EL (cell line): ENCODE measurements at regions not wholly inside any gene's neighbourhood (a gene's known extent, or its start where the extent isn't known, plus 50 kb on each side); places are given as distances from the start of the nearest gene placed in this dataset.
"Not testable (repeated sequence)": the region's sequence is repeated elsewhere in the genome, so short reads cannot be mapped to it uniquely, and the experiment has no call there.

Experiments used
- DNase-seq: peaks from one replicate; pipeline ENCODE4 v3.0.0-alpha.2; 2016

DNA sequence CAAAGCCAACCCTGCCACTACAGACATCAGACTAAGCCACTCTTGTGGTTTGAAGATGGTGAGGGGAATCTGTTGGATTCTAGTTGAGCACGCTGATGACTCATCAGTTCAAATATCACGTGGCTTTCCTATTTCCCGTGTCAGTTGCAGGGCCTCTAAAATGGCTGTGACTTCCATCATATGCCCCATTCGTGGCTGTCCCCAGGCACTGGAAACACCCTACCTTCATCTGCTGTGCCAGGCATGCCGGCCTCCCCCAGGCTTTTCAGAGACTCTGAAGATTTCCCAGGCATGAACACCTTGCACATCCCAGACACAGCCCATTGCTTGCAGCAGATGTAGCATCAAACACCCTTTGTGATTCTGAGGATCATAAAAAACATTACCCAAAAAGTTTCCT is 659.9 kb downstream of the UQCRFS1 start:
- no peak for DNase-seq

DNA sequence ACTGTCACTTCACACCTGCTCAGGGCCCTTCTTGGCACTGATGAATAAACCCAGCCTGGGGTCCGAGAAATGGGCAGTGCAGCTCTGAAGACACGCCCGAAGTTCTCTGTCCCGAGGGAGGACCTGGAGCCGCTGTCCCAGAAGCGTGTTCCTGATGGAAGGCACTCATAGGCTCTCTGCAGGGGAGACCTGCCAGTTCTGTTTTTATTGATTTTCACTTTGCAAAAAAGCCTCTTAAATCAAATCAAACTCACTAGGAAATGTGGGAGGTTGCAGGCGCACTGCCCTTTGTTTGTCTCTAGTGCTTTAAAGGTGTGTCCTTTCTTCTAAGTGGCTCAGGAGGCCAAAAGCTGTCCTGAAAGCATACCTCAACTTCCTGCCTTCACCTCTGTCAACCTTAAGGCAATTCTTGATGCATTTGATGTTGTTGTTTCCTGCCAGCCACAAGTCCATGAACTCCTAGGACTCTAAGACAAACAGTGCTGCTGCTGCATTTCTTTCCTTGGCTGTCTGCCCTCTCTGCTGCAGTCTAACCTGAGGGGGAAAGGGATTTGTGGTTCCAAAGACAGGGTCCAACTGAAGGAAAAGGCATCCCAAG is 663.2 kb downstream of the UQCRFS1 start:
- DNase-seq = no peak

DNA sequence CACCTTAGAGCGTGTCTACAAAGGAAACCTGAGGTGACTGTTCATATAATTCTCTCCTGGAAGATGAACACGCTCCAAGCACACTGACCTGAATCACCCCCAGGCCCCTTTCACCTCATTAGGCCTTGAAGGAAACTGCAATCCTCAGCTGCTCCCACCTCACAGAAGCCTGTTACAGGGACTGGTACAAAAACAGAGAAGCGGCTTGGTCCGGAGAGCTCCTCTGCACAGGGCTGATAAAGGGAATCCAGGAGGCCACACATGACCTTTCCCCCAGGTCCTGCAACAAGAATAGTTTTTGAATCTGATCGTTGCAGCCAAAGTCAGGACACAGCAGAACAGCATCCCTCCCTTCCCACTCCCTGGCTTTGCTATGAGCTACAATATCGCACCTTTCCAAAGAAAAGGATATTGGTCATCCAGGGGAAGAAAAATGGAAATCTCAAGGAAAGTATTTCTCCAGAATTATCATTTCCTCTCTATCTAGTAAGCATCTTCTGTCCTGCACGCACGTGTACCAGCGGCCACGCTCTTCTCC is 666.7 kb downstream of the UQCRFS1 start:
- no peak for DNase-seq

DNA sequence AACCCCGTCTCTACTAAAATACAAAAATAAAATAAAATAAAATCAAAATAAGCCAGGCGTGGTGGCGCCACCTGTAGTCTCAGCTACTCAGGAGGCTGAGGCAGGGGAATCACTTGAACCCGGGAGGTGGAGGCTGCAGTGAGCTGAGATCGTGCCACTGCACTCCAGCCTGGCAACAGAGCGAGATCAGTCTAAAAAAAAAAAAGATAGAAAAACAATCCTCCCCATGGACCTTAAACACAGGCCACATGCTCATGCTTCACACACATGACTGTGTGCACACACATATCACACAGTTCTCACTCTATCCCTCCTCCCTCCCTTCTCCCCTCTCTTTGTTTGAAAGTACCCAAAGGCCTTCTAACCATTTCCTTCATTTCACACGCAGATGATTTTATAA is 667.6 kb downstream of the UQCRFS1 start:
- not testable (repeated sequence) for DNase-seq

DNA sequence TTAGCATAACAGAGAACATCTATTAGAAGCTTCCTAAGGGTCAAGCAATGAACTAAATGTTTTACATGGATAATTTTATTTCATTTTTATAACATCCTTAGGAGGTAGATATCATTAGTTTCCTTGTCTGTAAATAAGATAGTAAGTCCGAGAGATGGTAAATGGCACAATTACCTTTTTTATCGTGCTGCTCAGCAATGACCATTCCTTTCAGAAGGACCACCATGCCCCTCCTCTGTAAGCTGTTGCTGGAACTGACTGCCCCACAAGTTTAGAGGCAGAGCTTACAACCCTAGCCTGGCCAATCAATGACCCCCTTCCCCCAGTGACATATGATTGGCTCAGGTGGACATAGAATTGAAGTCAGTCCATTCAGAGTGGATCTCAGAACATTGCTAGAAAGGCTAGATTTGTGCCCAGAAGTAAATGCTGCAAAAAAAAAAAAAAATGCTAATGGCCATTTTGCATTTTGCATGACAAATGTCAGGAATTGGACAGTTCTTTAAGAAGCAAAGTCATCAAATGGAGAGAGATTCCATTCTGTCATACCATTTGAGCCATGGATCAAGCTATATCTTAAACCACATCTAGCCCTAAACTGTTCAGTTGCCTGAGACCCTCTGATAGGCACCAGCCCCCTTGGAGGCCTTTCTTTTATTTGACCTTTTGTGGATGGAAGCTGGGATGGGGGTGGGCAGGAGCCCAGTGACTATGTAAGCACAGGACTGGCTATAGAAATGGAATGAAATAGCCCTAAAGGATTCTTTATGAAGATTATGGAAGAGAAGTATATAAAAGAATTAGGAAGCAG is 668.3 kb downstream of the UQCRFS1 start:
- DNase-seq = no peak

DNA sequence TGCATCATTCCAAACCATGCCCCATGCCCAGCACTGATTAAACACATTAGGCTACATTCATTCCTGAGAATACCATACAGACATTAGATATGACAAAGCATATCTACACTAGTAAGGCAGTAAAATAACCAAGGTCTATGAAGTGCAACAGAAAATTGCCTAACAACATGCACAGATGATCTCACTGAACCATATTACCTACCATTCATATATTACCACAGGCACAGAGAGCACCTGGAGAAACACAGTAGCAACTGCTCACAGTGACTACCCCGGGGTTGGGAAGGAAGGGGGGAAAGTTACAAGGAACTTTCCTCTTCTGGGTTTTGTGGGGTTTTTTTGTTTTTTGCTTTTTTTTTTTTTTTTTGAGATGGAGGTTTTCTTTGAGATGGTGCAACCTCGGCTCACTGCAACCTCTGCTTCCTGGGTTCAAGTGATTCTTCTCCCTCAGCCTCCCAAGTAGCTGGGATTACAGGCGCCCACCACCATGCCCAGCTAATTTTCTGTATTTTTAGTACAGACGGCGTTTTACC is 669.6 kb downstream of the UQCRFS1 start:
- DNase-seq = no peak

DNA sequence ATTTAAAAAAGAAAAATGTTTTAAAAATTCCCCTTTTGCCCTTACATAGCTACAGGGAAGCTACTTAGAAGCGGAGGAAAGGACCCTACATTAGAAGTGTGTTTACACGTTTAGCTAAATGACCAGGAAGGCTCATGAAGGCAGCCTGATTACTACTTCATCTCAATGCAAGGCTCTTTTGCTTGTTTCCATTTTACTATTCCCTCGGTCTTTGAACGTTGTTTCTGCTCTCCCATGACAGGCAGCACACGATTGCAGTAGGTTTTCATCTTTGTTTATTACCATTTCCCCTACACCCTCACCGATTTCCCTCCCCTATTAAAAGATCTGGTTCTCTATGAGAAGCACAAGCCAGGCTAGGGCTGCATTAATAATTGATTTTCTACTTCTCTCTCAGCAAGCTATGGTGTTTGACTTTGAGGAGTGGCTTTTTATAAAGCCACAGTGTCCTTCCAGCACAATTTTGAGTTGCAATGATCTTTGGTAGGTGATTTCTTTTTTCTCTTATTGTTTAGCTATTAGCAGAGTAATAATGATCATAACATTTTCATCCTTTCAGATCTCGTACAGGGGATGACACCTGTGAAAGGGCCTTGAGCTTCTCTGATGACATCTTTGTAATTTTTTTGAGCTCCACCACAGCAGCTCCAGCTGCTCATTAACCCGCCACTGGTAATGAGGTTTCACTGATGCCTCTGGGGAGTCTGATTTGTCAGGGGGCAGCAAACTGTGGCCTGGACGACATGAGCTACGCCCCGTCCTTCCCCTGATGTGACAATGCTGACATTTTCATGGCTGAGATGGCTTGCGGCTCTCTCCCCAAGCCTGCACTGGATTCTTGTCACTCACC is 670.3 kb downstream of the UQCRFS1 start:
- DNase-seq = no peak

DNA sequence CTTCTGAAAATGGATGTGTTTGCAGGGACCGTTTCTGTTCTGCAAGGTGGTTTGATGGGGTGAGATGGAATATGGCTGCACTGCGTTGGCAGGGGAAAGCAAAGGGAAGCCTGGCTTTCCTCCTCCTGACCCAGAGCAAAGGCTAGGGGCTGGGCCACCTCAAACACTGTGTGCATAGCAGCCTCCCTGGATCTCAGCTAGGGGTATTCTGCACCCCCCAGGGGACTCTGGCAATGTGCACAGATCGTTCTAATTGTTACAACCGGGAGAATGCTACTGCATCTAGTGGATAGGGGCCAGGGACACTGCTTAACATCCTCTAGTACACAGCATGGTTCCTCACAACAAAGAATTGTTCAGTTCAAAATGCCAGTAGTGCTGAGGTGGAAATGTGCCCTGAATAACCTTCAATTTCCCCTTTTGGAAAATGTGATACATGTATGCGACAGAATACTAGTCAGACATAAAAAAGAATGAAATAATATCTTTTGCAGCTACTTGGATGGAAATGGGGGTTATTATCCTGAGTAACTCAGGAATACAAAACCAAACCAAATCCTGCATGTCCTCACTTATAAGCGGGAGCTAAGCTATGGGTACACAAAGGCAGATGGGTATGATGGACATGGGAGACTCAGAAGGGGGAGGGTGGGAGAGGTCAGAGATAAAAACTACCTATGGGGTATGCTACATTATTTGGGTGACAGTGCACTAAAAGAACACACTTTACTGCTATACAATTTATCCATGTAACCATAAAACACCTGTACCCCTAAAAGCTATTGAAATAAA is 671.2 kb downstream of the UQCRFS1 start:
- no peak for DNase-seq

DNA sequence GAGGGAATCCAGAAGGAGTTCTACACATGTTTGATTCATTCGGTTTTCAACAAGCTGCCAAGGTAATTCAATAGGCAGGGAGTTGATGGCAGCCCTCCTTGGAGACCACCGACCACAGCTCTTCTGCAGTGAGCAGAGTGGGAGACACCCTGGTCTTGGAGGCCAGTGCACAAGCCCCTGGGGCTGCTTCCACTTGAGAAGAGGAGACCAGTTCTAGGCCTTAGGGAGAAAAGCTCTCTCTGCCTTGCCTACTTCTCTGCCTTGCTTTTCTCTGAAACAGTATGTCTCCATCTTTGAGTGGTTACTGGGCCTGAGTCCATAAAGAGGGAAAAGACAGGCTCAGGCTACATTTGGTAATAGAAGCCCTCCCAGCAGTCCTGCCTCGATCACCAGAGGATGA is 671.9 kb downstream of the UQCRFS1 start:
- DNase-seq = no peak

DNA sequence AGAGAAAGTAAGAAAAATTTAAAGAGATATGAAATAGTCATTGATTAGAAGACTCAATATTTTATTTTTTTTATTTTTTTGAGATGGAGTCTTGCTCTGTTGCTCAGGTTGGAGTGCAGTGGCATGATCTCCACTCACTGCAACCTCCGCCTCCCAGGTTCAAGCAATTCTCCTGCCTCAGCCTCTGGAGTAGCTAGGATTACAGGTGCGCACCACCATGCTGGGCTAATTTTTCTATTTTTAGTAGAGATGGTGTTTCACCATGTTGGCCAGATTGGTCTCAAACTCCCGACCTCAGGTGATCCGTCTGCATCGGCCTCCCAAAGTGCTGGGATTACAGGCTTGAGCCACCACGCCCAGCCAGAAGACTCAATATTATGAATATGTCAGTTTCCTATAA is 672.6 kb downstream of the UQCRFS1 start:
- DNase-seq = not testable (repeated sequence)

DNA sequence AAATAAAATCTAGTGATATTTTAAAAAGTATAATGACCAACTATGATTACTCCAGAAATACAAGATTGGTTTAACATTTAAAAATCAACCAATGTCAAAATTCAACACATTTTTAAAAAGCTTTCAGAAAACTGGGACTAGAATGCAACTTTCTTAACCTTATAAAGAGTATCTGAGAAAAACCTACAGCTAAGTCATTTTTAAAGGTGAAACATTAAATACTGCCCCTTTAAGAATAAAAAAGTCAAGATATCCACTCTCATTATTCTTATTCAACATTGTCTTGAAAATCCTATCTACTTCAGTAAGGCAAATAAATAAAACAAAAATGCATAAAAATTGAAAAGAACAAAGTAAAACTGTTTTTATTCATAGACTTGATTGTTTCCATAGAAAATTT is 673.2 kb downstream of the UQCRFS1 start:
- DNase-seq = no peak

DNA sequence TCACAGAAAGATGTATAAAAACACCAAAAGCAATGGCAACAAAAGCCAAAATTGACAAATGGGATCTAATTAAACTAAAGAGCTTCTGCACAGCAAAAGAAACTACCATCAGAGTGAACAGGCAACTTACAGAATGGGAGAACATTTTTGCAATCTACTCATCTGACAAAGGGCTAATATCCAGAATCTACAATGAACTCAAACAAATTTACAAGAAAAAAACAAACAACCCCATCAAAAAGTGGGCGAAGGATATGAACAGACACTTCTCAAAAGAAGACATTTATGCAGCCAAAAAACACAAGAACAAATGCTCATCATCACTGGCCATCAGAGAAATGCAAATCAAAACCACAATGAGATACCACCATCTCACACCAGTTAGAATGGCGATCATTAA is 674.4 kb downstream of the UQCRFS1 start:
- DNase-seq = not testable (repeated sequence)

DNA sequence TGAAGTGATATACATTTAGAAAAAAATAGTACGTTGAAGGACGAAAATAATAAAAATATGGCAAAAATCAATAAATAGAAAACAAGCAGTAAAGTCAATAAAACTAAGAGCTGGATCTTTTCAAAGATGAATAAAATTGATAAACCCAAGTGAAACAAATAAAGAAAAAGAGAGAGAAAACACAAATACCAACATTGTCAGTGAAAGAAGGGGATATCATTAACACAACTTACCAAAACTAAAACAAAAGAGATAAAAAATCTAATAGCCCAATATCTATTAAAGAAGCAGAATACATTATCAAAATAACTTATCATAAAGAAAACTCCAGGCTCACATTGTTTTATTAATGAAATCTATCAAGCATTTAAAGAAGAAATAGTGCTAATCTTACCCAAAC is 675.1 kb downstream of the UQCRFS1 start:
- no peak for DNase-seq

DNA sequence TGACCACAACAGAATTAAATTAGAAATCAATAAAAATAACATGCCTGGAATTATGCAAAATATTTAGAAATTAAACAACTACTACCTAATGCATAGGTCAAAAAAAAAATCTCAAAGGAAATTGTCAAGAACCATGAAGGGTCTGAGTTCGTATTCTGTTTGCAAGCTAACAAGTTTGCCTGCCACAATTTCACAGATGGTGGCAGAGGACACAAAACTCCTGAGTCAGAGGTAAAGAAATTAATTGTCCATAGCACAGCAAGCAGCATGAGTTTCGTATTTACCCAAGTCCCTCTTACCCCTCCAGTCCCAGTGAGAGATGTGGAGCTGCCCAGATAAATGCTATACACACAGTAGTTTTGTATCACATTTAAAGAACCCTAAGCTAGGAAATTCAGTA is 675.9 kb downstream of the UQCRFS1 start:
- no peak for DNase-seq

DNA sequence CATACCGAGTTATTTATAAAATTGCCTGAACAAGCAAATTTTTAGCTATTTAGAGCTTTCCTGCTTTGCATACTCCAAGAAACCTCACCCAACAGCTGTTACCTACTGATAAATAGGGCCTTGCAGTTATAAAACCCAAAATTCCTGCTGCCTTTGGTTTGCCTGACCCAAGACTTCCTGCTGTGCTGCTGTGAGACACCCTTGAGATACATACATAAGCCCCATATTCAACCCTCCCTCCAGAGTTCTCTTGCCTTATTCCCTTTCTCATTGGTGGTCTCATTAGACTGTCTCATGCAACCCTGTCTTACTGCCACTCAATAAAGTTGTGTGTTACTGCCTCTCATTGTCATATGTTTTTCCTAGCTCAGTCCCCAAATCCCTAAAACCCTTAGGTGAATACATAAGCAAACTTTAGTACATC is 677.6 kb downstream of the UQCRFS1 start:
- DNase-seq = no peak

DNA sequence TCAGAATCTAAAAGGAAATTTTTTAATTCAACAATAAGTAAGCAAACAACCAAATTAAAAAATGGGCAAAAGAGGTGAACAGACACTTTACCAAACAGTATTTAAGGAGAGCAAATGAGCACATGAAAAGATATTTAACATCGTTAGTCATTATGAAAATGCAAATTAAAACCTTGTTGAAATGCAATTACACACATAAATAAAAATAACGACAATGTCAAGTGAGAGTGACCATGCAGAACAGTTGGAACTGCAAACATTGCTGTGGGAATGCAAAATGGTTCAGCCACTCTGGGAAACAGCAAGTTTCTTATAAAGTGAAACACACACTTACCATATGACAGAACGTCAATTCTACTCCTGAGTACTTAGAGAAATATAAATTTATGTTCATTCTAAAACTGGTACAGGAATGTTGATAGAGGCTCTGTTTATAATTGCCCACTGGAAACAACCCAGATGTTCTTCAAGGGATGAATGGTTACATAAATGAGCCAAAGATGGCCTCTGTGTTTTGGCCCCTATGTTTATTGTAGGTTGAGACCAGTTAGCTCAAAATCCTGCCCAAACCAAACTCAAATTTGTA is 678.1 kb downstream of the UQCRFS1 start:
- DNase-seq = no peak

DNA sequence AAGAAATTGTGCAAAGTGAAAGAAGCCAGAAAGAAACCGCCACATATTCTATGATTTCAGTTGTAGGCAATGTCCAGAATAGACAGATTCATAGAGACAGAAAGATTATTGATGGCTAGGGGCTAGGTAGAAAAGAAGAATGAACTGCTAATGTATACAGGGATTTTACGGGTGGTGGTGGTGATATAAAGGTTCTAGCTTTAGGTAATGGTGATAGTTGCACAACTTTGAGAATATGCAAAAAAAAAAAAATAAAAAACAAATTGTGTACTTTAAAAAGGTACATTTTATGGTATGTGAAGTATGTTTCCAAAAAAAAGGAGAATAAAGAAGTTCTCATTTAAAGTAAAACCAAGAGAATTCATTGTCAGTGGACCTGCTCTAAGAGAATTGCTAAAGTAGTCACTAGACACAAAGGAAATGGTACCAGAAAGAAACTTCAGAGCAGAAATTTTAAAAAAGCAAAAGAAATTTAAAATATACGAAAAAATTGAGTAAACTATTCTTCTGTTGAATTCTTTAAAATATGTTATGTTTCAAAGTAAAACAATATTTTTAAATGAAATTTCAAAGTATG is 680.1 kb downstream of the UQCRFS1 start:
- DNase-seq = no peak

DNA sequence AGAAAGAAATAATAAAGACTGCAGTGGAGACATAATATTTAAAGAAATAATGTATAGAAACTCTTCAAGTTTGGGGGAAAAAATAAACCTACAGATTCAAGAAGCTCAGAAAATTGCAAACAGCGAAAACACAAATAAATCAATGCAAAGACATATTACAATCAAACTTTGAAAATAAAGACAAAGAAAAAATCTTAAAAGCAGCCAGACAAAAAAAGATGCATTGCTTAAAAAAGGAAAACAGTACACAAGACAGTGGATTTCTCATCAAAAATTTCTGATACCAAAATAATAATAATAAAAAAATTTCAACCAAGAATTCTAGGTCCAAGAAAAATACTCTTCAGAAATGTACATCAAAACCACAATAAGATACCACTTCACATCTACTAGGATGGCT is 681.0 kb downstream of the UQCRFS1 start:
- no peak for DNase-seq

DNA sequence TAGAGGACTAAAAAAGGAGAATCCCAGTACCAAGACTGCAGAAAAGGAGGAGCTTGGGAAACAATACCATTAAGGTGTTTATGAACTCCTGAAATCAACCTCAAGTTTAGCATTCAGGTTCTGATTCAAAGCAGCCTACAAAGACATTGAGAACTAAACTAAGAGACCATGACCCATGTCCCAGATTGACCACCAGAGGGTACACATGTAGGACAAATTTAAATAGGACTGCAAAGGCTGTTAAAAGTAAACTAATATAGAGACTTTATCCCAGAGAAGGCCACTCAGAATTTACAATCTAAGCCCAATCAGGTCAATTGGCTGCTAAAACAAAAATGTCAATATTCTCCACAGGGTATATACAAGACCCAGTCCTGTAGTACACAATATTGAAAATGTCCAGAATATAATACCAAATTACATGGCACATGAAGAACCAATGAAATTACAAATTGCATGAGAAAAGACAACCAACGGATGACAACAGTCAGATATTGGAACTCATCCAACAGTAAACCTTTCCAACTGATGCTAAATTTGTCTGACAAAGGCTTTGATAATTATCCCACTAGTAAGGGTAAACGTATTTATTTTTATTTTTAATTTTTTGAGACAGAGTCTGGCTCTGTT is 682.4 kb downstream of the UQCRFS1 start:
- DNase-seq = no peak

DNA sequence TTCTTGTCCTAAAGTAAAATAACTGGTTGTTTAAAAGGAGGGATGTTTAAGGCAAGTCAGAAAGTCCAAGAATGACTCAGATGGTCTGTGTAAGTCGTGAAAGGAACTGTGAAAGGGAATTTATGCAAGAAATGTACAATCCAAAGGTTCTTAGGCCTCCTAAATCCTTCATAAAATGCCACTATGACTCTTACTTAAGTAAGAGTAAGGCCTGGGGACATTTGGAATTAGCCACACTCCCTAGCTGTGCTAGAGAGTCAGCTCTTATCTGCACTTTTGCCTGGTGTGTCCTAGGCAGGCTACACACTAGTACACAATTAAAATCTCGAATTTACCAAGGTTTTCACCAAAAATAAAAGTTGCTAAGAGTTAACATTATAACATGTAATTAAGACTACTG is 686.9 kb downstream of the UQCRFS1 start:
- DNase-seq = no peak

DNA sequence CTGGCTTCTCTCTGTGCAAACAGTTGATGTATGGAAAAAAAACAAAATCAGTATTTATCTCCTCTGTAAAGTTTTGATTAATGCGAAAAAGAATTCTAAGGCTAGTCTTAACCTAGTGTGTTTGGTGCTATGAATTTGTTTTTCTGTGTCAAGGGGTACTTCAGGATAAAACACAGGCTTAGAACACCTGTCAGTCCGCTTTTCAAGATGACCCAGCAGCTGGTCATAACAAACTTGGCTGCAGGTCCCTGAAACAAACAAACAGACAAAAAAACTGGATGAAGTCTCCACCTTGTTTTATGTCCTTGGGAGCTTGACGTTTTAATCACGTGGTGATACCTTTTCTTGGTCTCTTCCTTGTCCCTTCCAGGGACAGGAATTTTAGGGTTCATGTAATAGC is 689.3 kb downstream of the UQCRFS1 start:
- DNase-seq = no peak
